IMR-90 (cell line): ENCODE measurements at regions not wholly inside any gene's neighbourhood (a gene's known extent, or its start where the extent isn't known, plus 50 kb on each side); places are given as distances from the start of the nearest gene placed in this dataset.

Experiments
- BHLHE40 ChIP-seq: fragments of 150-350 bp; IDR thresholded peaks from 2 replicates; pipeline ENCODE4 v1.6.1; 2016; ENCODE audit warnings: mild to moderate bottlenecking, low read depth, low read length
- CEBPB ChIP-seq: IDR thresholded peaks from 2 replicates; pipeline ENCODE4 v1.6.1; 2012; ENCODE audit warnings: low read depth, low read length, improper control_type of control experiment
- CHD1 ChIP-seq: IDR thresholded peaks from 2 replicates; pipeline ENCODE4 v1.6.1; 2012; ENCODE audit warnings: low read depth, low read length, improper control_type of control experiment
- CTCF ChIP-seq: conservative IDR thresholded peaks from 2 replicates; pipeline ENCODE4 v1.5.1; 2012; ENCODE audit warnings: mild to moderate bottlenecking, low read depth, low read length, improper control_type of control experiment
- FOS ChIP-seq: fragments of 150-350 bp; IDR thresholded peaks from 2 replicates; pipeline ENCODE4 v1.6.1; 2016; ENCODE audit warnings: low read depth, low read length
- MAFK ChIP-seq: IDR thresholded peaks from 2 replicates; pipeline ENCODE4 v1.6.1; 2012; ENCODE audit warnings: low read depth, low read length, improper control_type of control experiment
- MXI1 ChIP-seq: IDR thresholded peaks from 2 replicates; pipeline ENCODE4 v1.6.1; 2012; ENCODE audit warnings: low read depth, mild to moderate bottlenecking, low read length, moderate library complexity, borderline replicate concordance
- NFE2L2 ChIP-seq: fragments of 150-350 bp; IDR thresholded peaks from 2 replicates; pipeline ENCODE4 v1.6.1; 2016; ENCODE audit warnings: low read depth, mild to moderate bottlenecking, low read length
- POLR2A ChIP-seq: IDR thresholded peaks from 2 replicates; pipeline ENCODE4 v1.6.1; 2012; ENCODE audit warnings: mild to moderate bottlenecking, low read depth, low read length
- RAD21 ChIP-seq: IDR thresholded peaks from 2 replicates; pipeline ENCODE4 v1.6.1; 2012; ENCODE audit warnings: low read length, improper control_type of control experiment
- RCOR1 ChIP-seq: IDR thresholded peaks from 2 replicates; pipeline ENCODE4 v1.6.1; 2012; ENCODE audit warnings: mild to moderate bottlenecking, low read length, improper control_type of control experiment; ENCODE audit not compliant: insufficient replicate concordance
- RFX5 ChIP-seq: IDR thresholded peaks from 2 replicates; pipeline ENCODE4 v1.8.0; 2012; ENCODE audit warnings: low read depth, mild to moderate bottlenecking, low read length, moderate library complexity
- SMC3 ChIP-seq: fragments of 150-350 bp; IDR thresholded peaks from 2 replicates; pipeline ENCODE4 v1.6.1; 2016; ENCODE audit warnings: low read depth, mild to moderate bottlenecking, antibody characterized with exemption, low read length, moderate library complexity
- USF2 ChIP-seq: fragments of 150-350 bp; IDR thresholded peaks from 2 replicates; pipeline ENCODE4 v1.6.1; 2017; ENCODE audit warnings: mild to moderate bottlenecking, antibody characterized with exemption, low read length, low read depth

GRCh38 chr2:192687015-192687414 lies 492.3 kb upstream of the TMEFF2 start:
- TF ChIP-seq FOS (no peak), CTCF (no peak), MXI1 (no peak), MAFK (no peak), USF2 (no peak), RAD21 (no peak), CEBPB (no peak), RFX5 (no peak), POLR2A (no peak), RCOR1 (no peak), SMC3 (no peak), CHD1 (no peak), BHLHE40 (no peak), NFE2L2 (no peak)
